Posterior cingulate gyrus (tissue), 11 donors: ENCODE measurements at regions not wholly inside any gene's neighbourhood (a gene's known extent, or its start where the extent isn't known, plus 50 kb on each side); places are given as distances from the start of the nearest gene placed in this dataset.
A peak's percentile ranks its signal among the peaks of the same experiment; 100 is the strongest.
"Not testable (repeated sequence)": the region's sequence is repeated elsewhere in the genome, so short reads cannot be mapped to it uniquely, and the experiment has no call there.

Experiments used
- DNase-seq, 10 donors: peaks; one replicate each; pipeline versions ENCODE4 v3.0.0 to v3.0.0-alpha.2; 2020 to 2021; ENCODE audit warnings: mixed read lengths in 3 of 10
- intact Hi-C: fragments of 100-400 bp; cut with DNase I; formaldehyde crosslinking; loops from one replicate; pipeline ENCODE4 v1.15.1; 2023

- DNase-seq = no peak
- intact Hi-C loops = no loop called here
These were observed 674.2 kb upstream of the MANEA start for GRCh38 chr6:94902974-94903628.

- DNase-seq = no peak
- intact Hi-C loops = no loop called here
These were observed 678.1 kb upstream of the MANEA start for GRCh38 chr6:94899191-94899590.

- intact Hi-C loops = no loop called here
- no peak for DNase-seq
These were observed 683.0 kb upstream of the MANEA start for GRCh38 chr6:94894300-94894699.

- intact Hi-C loops = no loop called here
- DNase-seq = no peak
These were observed 684.0 kb upstream of the MANEA start for GRCh38 chr6:94893327-94893726.

- intact Hi-C loops = not testable (repeated sequence)
These were observed 703.5 kb upstream of the MANEA start for GRCh38 chr6:94873819-94874218.

GRCh38 chr6:94862112-94862511 is 715.2 kb upstream of the MANEA start:
- intact Hi-C loops = no loop called here
- DNase-seq = no peak

More at GRCh38 chr6:94873819-94874218, 703.5 kb upstream of the MANEA start:
- DNase-seq = not testable (repeated sequence)

- intact Hi-C loops = no loop called here
- DNase-seq = no peak
These were observed 717.4 kb upstream of the MANEA start for GRCh38 chr6:94859924-94860323.

- DNase-seq, intact Hi-C loops: not testable (repeated sequence)
These were observed 720.3 kb upstream of the MANEA start for GRCh38 chr6:94856999-94857398.

GRCh38 chr6:94851329-94851728 is 726.0 kb upstream of the MANEA start:
- intact Hi-C loops = not testable (repeated sequence)
- DNase-seq = peak in 2 of 10 donors; percentile 51 to 53

- intact Hi-C loops = no loop called here
These were observed 731.6 kb upstream of the MANEA start for GRCh38 chr6:94845742-94846141.

GRCh38 chr6:94835264-94835663 is 742.1 kb upstream of the MANEA start:
- DNase-seq = no peak
- intact Hi-C loops = no loop called here

More at GRCh38 chr6:94845742-94846141, 731.6 kb upstream of the MANEA start:
- DNase-seq = no peak

GRCh38 chr6:94813806-94814205 is 763.5 kb upstream of the MANEA start:
- DNase-seq = no peak
- intact Hi-C loops = no loop called here

- DNase-seq = no peak
- intact Hi-C loops = no loop called here
These were observed 776.0 kb upstream of the MANEA start for GRCh38 chr6:94801344-94801743.

- intact Hi-C loops = no loop called here
- DNase-seq = peak in 1 of 10 donors; percentile 59
These were observed 791.8 kb upstream of the MANEA start for GRCh38 chr6:94785514-94785913.

GRCh38 chr6:94785081-94785480 is 792.3 kb upstream of the MANEA start:
- peak in 2 of 10 donors; percentile 52 to 54 for DNase-seq
- intact Hi-C loops = not testable (repeated sequence)

- intact Hi-C loops = no loop called here
- no peak for DNase-seq
These were observed 808.1 kb upstream of the MANEA start for GRCh38 chr6:94769197-94769596.

GRCh38 chr6:94751641-94752329 is 825.5 kb upstream of the MANEA start:
- no peak for DNase-seq
- intact Hi-C loops = no loop called here

GRCh38 chr6:94736236-94736635 is 841.1 kb upstream of the MANEA start:
- no peak for DNase-seq
- intact Hi-C loops = no loop called here

GRCh38 chr6:94735270-94735669 is 842.1 kb upstream of the MANEA start:
- no peak for DNase-seq
- intact Hi-C loops = no loop called here

GRCh38 chr6:94734751-94735150 is 842.6 kb upstream of the MANEA start:
- no peak for DNase-seq
- intact Hi-C loops = no loop called here

GRCh38 chr6:94733066-94733465 is 844.3 kb upstream of the MANEA start:
- intact Hi-C loops = no loop called here
- no peak for DNase-seq

GRCh38 chr6:94727710-94728109 is 849.6 kb upstream of the MANEA start:
- intact Hi-C loops = no loop called here
- no peak for DNase-seq
